ENCODE measurements at regions not wholly inside any gene's neighbourhood (a gene's known extent, or its start where the extent isn't known, plus 50 kb on each side); places are given as distances from the start of the nearest gene placed in this dataset.
"Not testable (repeated sequence)": the region's sequence is repeated elsewhere in the genome, so short reads cannot be mapped to it uniquely, and the experiment has no call there.

DNA sequence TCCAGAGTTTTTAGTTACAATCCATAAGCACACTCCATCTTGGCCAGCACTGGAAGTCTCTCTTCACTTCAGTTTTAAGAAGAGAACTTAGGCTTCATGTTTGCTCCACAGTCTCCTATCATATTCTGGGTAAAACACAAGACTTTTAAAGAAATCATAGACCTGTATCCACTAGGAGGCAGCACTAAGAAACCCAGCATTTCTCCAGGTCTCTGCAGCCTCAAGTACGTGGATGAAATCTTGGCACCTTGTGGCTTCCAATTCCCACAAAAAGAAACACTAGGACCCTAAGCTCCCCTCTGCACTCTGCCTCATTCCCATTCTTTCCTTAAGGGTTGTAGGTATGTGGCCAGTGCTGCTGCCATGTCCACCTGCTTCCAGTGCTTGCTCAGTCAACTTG, 367.3 kb upstream of the CASK start:
- Mint-ChIP-seq H3K36me3 (peaks cover 0 to 4% (median 0%) of the 10 kb centered on the region in 5 donors), H3K27ac (no peak overlapping the region), H3K9me3 (peaks cover 0 to 6% (median 2%) of the 10 kb centered on the region in 11 donors), H3K4me1 (peaks cover 0 to 7% (median 0%) of the 10 kb centered on the region in 7 donors), H3K27me3 (no peaks in the 10 kb centered on the region), H3K4me3 (no peak overlapping the region)
- H3K27ac ChIP-seq (ENCODE audit: low read depth, low read length), result no peak overlapping the region
- ChIA-PET CTCF (interaction anchor here (1.4 kb wide), 1 partner anchor 10 kb away, joined by 3 read pairs; no protein-coding TSS in a partner anchor), POLR2A (no interaction called here)
- H3K4me3 ChIP-seq (ENCODE audit: low read length), result no peak overlapping the region
- ATAC-seq, result no peak
- H3K9me3 ChIP-seq (ENCODE audit: control insufficient read depth in 2 of 3, low read length in 3 of 3), result no peaks in the 10 kb centered on the region
- no peaks in the 10 kb centered on the region for H3K36me3 ChIP-seq (ENCODE audit: control insufficient read depth in 2 of 3, insufficient read depth in 3 of 3, low read length in 3 of 3)
- no peaks in the 10 kb centered on the region for H3K27me3 ChIP-seq (ENCODE audit: control insufficient read depth in 2 of 2, insufficient read depth in 2 of 2, low read length in 2 of 2)
- H3K4me1 ChIP-seq (ENCODE audit: control insufficient read depth in 2 of 2, insufficient read depth in 2 of 2, low read length in 2 of 2), result no peaks in the 10 kb centered on the region
- intact Hi-C loops (cut with micrococcal nuclease), result loop anchor here in 1 of 2 donors (5.0 kb wide), 1 partner anchor 652 kb away; no protein-coding TSS in a partner anchor
- peak in 1 of 9 donors; percentile 0 for DNase-seq

DNA sequence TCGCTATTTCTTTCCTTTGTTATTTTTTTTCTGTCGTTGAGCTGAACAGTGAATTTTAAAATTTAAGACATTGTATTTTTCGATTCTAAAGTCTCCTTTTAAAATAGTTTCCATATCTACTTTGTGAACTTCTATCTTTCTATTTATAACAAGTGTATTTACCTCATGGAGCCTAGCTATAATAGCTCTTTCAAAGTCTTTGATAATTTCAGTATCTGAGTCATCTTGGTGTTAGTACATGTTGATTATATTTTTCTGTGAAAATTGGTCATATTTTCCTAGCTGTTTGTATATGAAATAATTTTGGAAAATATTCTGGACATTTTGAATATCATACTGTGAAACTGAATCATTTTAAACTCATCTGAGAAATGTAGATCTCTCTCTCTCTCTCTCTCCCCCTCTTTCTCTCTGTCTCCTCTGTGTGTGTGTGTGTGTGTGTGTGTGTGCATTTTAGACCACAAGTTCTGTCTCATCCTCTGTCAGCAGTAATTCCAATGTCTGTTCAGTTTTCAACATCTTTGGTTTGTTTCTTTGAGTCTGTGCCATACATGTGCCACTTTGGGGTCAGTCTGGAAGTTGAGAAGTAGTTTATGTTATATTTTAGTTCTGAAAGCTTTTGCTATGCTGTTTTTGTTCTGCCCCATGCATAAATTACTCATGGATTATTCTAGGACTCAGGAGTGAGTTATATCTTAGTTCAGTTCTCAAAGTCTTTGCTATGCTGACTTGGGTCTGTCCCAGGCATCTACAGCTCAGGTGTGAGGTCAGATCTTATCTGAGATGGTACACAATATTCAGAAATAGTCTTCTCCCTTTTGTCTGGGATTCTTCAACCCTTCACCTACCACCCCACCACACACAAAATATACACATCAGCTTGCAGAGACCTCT, 366.4 kb upstream of the CASK start:
- no peak overlapping the region for H3K4me3 ChIP-seq (ENCODE audit: low read length)
- H3K9me3 ChIP-seq (ENCODE audit: control insufficient read depth in 2 of 3, low read length in 3 of 3), result no peaks in the 10 kb centered on the region
- DNase-seq (no peak), ATAC-seq (no peak)
- H3K4me1 ChIP-seq (ENCODE audit: control insufficient read depth in 2 of 2, insufficient read depth in 2 of 2, low read length in 2 of 2), result no peaks in the 10 kb centered on the region
- H3K27ac ChIP-seq (ENCODE audit: low read depth, low read length), result no peak overlapping the region
- no peaks in the 10 kb centered on the region for H3K36me3 ChIP-seq (ENCODE audit: control insufficient read depth in 2 of 3, insufficient read depth in 3 of 3, low read length in 3 of 3)
- Mint-ChIP-seq H3K27me3 (no peaks in the 10 kb centered on the region), H3K27ac (no peak overlapping the region), H3K4me1 (peaks cover 0 to 7% (median 0%) of the 10 kb centered on the region in 7 donors), H3K36me3 (peaks cover 0 to 4% (median 0%) of the 10 kb centered on the region in 5 donors), H3K4me3 (no peak overlapping the region), H3K9me3 (peaks cover 0 to 6% (median 2%) of the 10 kb centered on the region in 11 donors)
- CTCF ChIA-PET, result interaction anchor here (0.7 to 1.4 kb wide), 2 partner anchors 9 to 103 kb away, joined by 3 to 4 read pairs; no protein-coding TSS in a partner anchor
- intact Hi-C loops (cut with micrococcal nuclease), result loop anchor here in 1 of 2 donors (5.0 kb wide), 1 partner anchor 653 kb away; no protein-coding TSS in a partner anchor
- no peaks in the 10 kb centered on the region for H3K27me3 ChIP-seq (ENCODE audit: control insufficient read depth in 2 of 2, insufficient read depth in 2 of 2, low read length in 2 of 2)
- POLR2A ChIA-PET, result interaction anchor here (0.6 kb wide), 1 partner anchor 502 kb away, joined by 5 read pairs; no protein-coding TSS in a partner anchor

DNA sequence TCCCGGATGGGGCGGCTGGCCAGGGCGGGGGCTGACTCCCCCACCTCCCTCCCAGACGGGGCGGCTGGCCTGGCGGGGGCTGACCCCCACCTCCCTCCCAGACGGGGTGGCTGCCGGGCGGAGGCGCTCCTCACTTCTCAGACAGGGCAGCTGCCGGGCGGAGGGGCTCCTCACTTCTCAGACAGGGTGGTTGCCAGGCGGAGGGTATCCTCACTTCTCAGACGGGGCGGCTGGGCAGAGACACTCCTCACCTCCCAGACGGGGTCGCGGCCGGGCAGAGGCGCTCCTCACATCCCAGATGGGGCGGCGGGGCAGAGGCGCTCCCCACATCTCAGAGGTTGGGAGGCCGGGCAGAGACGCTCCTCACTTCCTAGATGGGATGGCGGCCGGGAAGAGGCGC, 362.3 kb upstream of the CASK start:
- intact Hi-C loops (cut with micrococcal nuclease); H3K27me3 ChIP-seq (ENCODE audit: control insufficient read depth in 2 of 2, insufficient read depth in 2 of 2, low read length in 2 of 2); H3K9me3 ChIP-seq (ENCODE audit: control insufficient read depth in 2 of 3, low read length in 3 of 3); H3K27ac Mint-ChIP-seq; H3K36me3 Mint-ChIP-seq; POLR2A ChIA-PET; H3K4me1 ChIP-seq (ENCODE audit: control insufficient read depth in 2 of 2, insufficient read depth in 2 of 2, low read length in 2 of 2); H3K36me3 ChIP-seq (ENCODE audit: control insufficient read depth in 2 of 3, insufficient read depth in 3 of 3, low read length in 3 of 3); DNase-seq; H3K9me3 Mint-ChIP-seq; H3K4me3 Mint-ChIP-seq; CTCF ChIA-PET; H3K27me3 Mint-ChIP-seq; H3K4me3 ChIP-seq (ENCODE audit: low read length); ATAC-seq; H3K27ac ChIP-seq (ENCODE audit: low read depth, low read length); H3K4me1 Mint-ChIP-seq: not testable (repeated sequence)

DNA sequence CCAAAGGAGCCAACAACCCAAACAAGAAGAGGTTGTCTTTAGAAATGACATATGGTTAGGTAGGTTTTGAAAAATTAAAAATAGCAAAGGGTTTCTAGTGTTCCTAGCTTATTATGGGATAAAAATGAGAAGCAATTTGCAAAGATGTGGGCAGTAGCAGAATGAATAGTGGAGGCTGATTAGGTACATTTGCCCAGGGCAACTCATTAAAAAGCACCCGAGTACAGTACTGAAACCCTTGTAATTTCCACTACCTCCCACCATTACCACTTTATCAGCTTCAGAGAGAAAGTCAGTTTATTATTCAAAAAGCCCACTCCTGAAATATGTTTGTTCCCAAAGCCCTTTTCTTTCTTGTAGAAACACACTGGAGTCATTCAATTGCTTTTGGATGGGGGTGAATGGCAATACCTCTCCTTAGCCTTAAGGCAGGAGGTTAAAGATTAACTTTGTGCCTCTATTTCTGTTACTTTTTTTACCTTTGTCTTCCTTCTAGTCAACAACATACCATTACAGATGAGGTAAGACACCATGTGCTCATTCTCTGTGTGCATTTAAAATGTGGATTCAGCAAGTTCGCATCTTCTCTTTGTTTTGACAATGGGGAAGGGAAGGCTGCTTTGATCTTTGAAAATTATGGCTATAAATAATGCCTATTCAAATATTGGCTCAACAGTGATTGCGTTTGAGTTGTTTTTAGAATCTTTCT, 353.8 kb upstream of the CASK start:
- intact Hi-C loops (cut with micrococcal nuclease), result no loop called here
- Histone ChIP-seq H3K4me1 (ENCODE audit: control insufficient read depth in 2 of 2, insufficient read depth in 2 of 2, low read length in 2 of 2) (no peaks in the 10 kb centered on the region), H3K9me3 (ENCODE audit: control insufficient read depth in 2 of 3, low read length in 3 of 3) (no peaks in the 10 kb centered on the region), H3K27me3 (ENCODE audit: control insufficient read depth in 2 of 2, insufficient read depth in 2 of 2, low read length in 2 of 2) (no peaks in the 10 kb centered on the region), H3K36me3 (ENCODE audit: control insufficient read depth in 2 of 3, insufficient read depth in 3 of 3, low read length in 3 of 3) (no peaks in the 10 kb centered on the region), H3K27ac (ENCODE audit: low read depth, low read length) (no peak overlapping the region), H3K4me3 (ENCODE audit: low read length) (no peak overlapping the region)
- DNase-seq (no peak), ATAC-seq (no peak)
- Mint-ChIP-seq H3K4me3 (no peak overlapping the region), H3K4me1 (no peaks in the 10 kb centered on the region), H3K27me3 (no peaks in the 10 kb centered on the region), H3K9me3 (peaks cover 0 to 5% (median 0%) of the 10 kb centered on the region in 11 donors), H3K27ac (no peak overlapping the region), H3K36me3 (peaks cover 0 to 3% (median 0%) of the 10 kb centered on the region in 5 donors)
- ChIA-PET POLR2A (no interaction called here), CTCF (no interaction called here)

DNA sequence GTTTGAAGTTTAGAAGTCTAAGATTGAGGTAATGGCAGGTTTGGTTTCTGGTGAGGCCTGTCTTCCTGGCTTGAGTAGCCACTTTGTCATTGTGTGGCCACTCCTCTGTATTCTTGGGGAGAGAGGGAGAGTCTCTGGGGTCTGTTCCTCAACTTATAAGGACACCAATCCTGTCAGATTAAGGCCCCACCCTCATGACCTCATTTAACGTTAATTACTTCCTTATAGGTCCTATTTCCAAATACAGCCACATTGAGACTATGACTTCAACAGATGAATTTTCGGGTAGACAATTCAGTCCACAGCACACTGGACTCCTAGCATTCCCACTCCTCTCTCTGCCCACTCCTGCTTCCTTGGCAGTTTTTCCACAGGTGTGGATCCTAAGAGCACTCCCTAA, 350.8 kb upstream of the CASK start:
- Histone ChIP-seq H3K4me3 (ENCODE audit: low read length) (no peak overlapping the region), H3K36me3 (ENCODE audit: control insufficient read depth in 2 of 3, insufficient read depth in 3 of 3, low read length in 3 of 3) (no peaks in the 10 kb centered on the region), H3K9me3 (ENCODE audit: control insufficient read depth in 2 of 3, low read length in 3 of 3) (no peaks in the 10 kb centered on the region), H3K27me3 (ENCODE audit: control insufficient read depth in 2 of 2, insufficient read depth in 2 of 2, low read length in 2 of 2) (no peaks in the 10 kb centered on the region), H3K27ac (ENCODE audit: low read depth, low read length) (no peak overlapping the region), H3K4me1 (ENCODE audit: control insufficient read depth in 2 of 2, insufficient read depth in 2 of 2, low read length in 2 of 2) (no peaks in the 10 kb centered on the region)
- Mint-ChIP-seq H3K36me3 (peaks cover 0 to 3% (median 0%) of the 10 kb centered on the region in 5 donors), H3K27ac (no peak overlapping the region), H3K9me3 (peaks cover 0 to 5% (median 0%) of the 10 kb centered on the region in 11 donors), H3K4me1 (no peaks in the 10 kb centered on the region), H3K4me3 (no peak overlapping the region), H3K27me3 (no peaks in the 10 kb centered on the region)
- DNase-seq (no peak), ATAC-seq (no peak)
- ChIA-PET CTCF (no interaction called here), POLR2A (no interaction called here)
- intact Hi-C loops (cut with micrococcal nuclease), result no loop called here

DNA sequence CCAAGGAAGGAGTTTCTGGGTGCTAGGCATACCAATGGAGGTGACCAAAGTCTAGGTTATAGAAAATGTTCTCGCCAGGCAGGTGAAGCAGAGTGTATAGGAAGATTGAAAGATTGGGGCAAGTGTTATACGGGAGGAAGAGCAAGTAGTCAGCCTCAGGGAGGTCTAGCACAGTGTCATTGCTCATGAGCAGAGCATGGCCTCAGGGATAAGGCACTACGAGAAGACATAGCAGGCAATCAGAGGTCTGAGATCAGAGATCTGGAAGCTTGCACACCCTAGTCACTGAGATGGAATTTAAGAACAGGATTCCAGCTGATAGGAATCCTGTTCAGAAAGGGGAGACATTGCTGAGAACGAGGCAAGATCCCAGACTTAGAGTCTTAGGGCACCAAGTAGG, 350.0 kb upstream of the CASK start:
- no peak for DNase-seq
- H3K9me3 ChIP-seq (ENCODE audit: control insufficient read depth in 2 of 3, low read length in 3 of 3), result no peaks in the 10 kb centered on the region
- H3K4me1 ChIP-seq (ENCODE audit: control insufficient read depth in 2 of 2, insufficient read depth in 2 of 2, low read length in 2 of 2), result no peaks in the 10 kb centered on the region
- H3K27me3 ChIP-seq (ENCODE audit: control insufficient read depth in 2 of 2, insufficient read depth in 2 of 2, low read length in 2 of 2), result no peaks in the 10 kb centered on the region
- no peak overlapping the region for H3K4me3 ChIP-seq (ENCODE audit: low read length)
- H3K27ac Mint-ChIP-seq, result no peak overlapping the region
- intact Hi-C loops (cut with micrococcal nuclease), result no loop called here
- no peak overlapping the region for H3K27ac ChIP-seq (ENCODE audit: low read depth, low read length)
- ChIA-PET POLR2A (interaction anchor here (0.6 kb wide), 1 partner anchor 906 kb away, joined by 3 read pairs; no protein-coding TSS in a partner anchor), CTCF (no interaction called here)
- no peak overlapping the region for H3K4me3 Mint-ChIP-seq
- no peaks in the 10 kb centered on the region for H3K4me1 Mint-ChIP-seq
- peaks cover 0 to 5% (median 0%) of the 10 kb centered on the region in 11 donors for H3K9me3 Mint-ChIP-seq
- no peaks in the 10 kb centered on the region for H3K36me3 ChIP-seq (ENCODE audit: control insufficient read depth in 2 of 3, insufficient read depth in 3 of 3, low read length in 3 of 3)
- ATAC-seq, result no peak
- peaks cover 0 to 3% (median 0%) of the 10 kb centered on the region in 5 donors for H3K36me3 Mint-ChIP-seq
- no peaks in the 10 kb centered on the region for H3K27me3 Mint-ChIP-seq
